HG02588 (cell line): ENCODE measurements at regions not wholly inside any gene's neighbourhood (a gene's known extent, or its start where the extent isn't known, plus 50 kb on each side); places are given as distances from the start of the nearest gene placed in this dataset.

Source experiments
- ATAC-seq: cut with Tn5 transposase; IDR thresholded peaks from one replicate; pipeline ENCODE4 v1.9.1; 2021; ENCODE audit warnings: mild to moderate bottlenecking, moderate library complexity; ENCODE audit not compliant: unreplicated experiment

DNA sequence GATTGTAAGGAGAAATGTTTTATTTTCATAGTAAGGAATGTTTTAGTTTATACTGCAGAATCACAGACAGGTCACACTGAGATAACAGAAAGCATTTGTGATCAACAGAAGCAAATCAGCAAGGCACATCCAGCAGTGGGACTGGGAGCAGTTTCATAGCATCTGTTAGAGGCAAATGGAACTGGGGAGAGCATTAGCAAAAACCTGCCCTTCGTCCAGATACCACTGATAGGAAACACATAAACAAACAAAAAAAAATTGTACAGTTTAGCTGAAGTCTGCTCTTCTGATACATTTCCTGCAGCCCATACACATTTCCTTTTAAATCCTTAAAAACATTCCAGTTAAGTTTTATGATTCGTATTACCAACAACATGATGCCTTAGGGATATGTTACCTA, 374.3 kb downstream of the PCDH7 start:
- ATAC-seq: no peak

DNA sequence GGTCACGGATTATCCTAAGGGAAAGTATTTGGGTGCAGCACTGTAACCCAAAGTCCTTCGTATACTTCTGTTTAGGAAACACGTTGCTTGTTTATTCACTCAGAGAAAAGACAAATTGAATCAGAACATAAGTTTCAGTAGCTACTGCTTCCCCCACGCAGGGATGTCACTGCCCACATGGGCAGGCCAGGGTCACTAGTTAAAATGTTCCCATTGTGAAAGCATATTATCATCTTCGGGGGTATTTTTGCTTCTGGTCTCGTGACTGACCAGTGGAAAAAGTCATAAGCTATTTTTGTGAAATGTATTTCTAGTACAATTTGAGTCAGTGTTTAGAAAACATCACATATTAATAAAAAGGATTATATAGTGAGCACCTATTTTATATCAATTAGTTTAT, 377.8 kb downstream of the PCDH7 start:
- no peak for ATAC-seq

DNA sequence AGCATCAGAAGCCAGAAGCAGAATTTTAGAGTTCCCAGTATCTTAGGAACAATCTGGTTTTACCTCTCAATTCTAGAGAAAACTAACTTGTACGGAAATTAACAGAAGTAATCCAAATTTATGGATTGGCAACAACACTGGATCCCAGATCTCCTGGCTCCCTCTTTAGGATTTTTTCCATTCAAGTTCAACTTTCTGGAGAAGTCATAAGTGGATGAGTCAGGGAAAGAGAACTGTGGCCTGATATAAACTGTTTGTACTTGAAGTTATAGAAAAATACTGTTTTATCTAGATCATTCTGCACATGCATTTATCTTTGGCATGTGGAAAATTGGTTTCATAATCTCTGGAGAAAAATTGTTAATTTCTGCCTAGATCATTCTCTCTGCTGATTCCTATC, 380.4 kb downstream of the PCDH7 start:
- no peak for ATAC-seq

DNA sequence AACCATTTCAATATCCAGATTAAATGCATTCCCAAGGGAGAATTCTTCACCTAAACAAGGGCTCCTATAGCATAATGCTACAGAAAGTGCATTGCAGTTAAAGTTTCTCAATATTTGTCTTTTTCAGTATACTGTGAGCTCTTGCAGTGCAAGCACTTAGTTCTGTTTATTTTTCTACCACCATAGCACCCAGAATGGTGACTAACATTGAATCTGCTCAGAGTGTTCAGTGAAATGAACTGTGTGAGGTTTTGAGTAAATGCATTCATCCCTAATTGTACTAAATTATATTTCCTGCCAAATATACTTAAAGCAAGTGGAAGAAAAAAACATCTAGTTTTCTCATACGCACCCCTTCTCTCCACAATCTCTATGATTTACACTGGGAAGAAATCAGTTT, 383.9 kb downstream of the PCDH7 start:
- ATAC-seq: no peak

DNA sequence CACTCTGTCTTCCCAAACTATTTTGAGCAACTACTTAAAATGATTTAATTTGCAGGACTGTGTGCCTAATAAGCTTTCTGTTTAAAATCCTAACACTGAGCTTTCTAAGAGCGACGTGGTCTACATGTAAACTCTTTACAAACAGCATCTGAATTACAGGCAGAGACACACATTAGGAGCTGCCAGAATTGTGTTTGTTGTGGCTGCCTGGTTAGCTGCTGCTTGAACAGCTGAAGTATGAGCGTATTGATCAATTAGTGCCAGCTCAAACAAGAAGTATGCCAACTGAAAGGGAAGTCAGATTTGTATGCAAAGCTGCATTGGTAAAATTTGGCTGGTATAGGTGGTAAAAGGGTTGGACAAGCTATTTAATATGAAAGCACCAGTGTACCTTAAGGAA, 384.4 kb downstream of the PCDH7 start:
- ATAC-seq: no peak

DNA sequence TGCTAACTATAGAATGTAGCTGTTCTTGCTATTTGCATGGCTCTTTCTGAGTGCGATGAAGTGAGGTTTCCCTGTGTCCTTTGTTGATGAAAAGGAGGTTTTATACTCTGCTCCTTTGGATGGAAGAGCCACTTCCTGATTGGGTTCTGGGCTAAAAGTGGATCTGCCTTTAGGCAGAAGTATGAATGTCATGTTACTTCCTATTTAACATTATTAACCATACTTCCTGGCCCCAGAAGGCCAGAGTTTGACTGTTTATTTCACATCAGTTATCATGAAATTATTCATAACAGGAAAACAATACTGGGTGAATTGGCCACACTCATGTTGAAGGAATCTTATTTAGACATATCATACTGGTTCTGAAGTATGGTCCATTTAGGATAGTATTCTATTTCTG, 386.2 kb downstream of the PCDH7 start:
- no peak for ATAC-seq

DNA sequence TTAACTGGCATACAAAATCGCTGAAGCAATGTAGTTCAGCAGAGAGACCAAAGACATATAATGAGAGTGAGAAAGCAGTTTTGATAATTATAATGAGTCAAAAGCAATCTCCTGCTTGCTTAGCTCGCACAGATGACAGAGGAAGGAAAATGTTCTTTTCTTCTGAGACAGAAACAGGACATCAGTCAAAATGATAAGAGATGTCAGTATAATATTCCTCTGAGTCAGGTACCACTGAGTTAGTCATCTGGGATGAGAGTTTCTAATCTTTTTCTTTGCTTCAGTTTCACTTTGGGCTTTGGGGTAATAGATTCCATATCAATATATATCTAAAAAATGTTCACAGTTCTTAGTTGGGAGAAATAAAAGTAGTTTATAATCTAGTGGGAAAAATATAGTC, 387.2 kb downstream of the PCDH7 start:
- ATAC-seq: no peak

DNA sequence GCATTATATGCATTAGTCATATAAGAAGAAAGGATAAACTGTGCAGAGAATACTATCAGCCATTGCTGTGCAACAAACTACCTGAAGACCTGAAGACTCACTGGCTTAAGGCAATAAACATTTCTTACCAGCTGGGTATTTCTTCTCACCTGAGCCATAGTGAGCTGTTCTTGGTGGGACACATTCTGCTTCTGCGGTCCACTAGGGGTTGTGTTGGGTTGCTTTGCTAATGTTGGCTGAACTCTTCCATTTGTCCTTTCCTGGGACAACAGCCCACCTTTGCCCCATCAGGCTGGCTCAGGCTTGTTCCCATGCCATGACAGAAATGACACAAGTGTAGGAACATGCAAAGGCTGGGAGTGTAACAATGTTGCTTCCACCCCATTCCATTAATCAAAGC, 388.6 kb downstream of the PCDH7 start:
- ATAC-seq: no peak

DNA sequence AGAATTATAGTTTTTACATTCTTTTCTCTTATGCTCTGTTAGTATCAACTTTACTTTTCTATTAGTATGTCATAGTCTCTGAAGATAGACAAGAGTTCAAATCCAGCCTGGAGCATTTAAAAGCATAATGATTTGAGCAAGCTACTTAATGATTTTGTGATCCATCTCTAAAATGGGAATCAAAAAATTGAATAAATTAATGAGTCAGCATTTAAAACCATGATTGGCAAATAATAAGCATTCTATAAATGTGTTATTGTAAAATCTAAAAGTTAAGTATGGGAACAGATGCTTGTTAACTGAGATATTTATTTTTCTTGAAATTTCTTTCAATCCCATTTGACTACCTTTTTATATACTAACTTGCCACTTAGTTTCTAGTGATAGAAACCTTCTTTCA, 391.6 kb downstream of the PCDH7 start:
- no peak for ATAC-seq

DNA sequence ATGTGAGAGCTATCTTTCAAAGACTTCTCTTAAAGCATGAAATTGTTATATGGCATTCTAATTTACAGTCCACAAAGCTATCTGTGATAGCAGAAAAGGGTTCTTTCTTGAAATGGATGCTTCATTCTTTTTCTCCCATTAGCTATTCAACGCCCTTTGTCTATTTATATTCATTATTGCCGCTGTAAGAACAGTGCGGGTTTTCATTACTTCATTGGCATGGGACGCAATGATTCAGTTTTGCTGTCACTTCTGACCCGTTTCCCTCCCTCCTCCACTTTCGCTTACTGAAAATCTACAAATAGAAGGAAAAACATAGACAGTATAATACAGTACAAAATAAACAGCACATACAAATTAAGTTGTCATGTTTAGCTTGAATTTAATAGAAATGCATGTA, 394.6 kb downstream of the PCDH7 start:
- no peak for ATAC-seq

DNA sequence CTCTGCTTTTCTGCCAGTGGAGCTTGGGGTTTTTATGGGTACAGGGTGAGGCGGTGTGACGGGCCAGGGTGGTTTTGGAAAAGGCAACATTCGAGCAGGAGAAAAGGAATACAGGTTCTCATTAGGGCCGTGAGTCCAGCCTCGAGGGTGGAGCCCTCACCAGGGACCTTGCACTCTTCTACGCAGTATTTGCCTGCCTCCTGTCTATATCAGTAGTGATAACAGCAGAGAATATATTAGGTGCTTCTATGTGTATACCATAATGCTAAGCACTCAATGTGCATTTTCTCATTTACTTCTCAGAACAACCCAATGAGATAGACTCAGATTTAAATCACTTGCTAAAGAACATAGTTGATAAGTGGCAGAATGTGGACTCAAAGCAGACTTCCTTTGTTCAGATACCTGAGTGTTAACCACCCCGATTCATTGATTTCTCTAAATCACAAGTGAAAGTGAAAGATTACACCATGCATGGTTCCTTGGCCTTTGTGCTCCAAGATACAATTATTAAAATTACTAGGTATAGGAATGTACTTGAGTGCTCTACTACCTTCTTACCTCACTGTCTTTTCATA, 403.9 kb downstream of the PCDH7 start:
- ATAC-seq: no peak

DNA sequence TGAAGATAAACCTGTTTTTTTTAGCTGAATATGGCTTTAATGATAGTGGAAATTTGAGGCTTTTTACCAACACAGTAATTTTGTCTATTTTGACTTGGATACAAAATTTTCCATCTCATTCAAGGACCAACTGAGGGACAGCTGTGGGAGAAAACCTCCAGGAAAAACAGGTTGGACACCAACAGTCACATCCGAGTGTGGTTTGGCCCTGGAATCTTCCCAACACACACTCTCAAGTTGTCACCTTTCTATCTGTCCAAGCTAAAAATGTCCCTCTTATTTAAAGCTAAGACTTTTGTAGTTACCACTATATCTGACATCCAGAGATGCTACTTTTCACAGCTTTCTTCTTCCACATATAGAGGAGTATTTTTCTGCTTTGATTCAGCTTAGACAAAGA, 404.9 kb downstream of the PCDH7 start:
- no peak for ATAC-seq

DNA sequence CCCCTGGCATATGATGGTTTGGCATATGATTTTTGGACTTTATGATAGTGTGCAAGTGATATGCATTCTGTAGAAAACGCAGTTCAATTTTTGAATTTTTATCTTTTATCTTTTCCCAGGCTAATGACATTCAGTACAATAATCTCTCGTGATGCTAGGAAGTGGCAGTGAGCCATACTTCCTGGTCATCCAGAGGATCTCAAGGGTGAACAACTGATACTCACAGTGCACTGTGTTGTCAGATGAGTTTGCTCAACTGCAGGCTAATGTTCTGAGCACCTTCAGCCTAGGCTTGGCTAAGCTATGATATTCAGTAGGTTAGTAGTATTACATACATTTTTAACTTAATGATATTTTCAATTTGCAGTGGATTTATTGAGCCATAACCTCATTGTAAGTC, 405.3 kb downstream of the PCDH7 start:
- no peak for ATAC-seq

DNA sequence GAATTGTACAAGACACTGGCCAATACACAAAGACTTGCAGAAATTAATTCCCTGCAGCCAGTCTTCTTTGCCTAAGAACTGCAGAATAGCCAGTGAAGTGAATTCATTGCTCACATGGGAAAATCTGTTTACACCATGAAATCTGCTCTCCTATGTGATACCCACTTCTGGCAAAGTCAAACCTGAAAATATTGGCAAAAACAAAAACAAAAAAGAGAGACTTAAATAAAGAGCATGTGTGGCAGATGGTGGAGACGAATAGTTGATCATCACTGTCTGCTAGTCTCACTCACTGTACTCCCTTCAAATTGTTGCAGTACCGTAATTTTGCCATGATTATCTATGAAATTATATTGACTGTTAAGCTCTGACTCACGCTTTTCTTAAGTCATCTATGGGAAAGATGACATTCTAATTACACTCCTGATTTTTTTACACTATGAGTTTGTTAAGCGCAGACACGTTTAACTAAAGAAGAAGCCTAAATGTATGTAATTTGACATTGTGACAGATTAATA, 406.8 kb downstream of the PCDH7 start:
- ATAC-seq: no peak

DNA sequence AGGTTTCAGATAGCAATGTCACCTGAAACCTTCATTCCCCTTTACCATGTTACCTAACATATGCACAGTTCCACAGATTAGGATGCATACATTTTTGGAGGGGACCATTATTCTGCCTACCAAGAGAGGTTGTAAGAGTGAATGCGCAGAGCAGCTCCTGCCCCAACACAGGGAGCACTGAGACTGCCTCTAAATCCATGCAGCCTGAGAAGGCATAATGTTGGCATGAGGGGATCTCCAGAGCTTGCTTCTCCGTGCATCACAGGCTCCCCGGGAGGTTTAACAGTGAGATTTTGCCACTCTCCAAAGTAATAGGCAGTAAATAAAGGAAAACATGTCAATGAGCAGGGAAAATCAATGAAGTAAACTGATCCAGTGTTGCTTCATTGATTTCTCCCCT, 410.8 kb downstream of the PCDH7 start:
- no peak for ATAC-seq

DNA sequence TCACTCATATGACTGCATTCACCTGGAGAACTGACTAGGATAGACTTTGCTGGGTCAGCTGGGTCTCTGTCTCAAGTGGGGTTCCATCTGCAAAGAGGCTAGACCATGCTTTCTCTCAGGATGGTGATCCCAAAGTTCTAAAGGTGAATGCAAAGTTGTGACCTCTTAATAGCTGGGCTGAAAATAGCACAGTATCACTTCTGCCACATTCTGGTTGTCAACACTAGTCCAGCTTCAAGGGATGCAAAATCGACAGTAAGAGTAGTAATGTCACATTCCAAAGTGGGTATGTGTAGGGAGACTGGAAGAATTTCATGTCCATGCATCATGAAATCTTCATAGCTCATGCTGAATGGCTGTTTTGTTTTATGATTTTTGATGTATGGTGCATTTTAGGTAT, 414.6 kb downstream of the PCDH7 start:
- no peak for ATAC-seq

DNA sequence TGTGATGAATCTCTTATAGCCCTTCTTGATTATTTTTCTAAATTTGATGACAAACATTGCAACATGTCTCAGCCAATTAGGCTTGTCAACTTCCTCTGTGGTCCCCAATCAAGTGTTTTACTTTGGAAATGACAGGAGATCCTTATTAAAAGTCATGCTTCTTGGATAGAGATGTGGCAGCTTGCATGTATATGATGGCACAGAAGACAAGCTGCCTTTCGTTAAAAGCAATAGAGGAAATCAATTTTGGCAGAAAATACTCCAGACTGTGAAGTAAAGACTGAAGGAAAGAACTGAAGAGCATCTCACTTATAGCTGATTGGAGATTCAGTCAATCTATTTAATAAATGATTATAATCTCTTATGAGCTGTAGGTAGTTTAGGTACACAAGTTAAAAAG, 419.6 kb downstream of the PCDH7 start:
- no peak for ATAC-seq

DNA sequence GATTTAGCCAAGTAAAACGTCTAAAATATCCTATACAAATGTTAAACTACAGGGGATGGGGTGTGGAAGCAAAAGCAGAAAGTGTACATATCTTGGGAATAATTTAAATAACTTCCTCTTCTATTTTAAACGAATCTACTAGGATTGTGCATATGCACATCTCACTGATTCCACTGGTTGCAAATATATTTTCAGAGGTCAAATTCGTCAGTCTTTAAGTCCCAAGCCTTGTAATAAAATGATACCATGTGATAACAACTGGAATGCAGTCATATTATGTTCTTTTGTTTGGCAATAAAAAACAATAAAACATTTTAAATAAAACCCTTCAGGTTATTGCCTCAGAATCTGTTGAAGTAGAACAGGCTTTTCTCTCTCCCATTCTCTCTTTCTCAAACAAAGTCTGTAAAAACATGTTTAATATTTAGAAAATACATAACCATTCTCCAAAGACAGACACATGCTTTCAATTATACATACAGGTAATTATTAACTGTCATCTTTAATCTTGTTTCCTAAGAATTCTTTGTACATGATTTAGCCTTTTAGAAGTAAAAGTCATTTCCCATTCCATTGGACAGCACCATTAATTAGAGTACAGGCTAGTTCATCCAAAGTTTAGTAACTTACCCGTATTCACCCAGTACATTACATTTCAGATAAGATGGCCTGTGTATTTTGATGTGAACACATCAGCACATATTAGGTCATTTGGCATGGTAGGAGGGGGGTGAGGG, 421.1 kb downstream of the PCDH7 start:
- no peak for ATAC-seq

DNA sequence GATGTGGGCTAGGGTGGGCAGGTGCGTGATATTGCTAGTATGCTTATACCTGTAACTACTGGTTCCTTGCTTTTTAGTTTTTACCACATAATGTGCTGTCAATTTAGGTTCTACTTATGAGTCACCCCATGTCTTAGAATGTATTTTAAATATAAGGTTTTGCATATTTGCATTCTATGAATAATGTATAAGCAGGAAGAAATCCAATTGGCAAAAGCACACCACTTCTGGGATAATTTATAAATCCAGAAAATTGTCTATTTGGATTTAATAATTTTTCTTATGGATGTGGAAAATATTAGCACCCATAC, 421.6 kb downstream of the PCDH7 start:
- no peak for ATAC-seq

DNA sequence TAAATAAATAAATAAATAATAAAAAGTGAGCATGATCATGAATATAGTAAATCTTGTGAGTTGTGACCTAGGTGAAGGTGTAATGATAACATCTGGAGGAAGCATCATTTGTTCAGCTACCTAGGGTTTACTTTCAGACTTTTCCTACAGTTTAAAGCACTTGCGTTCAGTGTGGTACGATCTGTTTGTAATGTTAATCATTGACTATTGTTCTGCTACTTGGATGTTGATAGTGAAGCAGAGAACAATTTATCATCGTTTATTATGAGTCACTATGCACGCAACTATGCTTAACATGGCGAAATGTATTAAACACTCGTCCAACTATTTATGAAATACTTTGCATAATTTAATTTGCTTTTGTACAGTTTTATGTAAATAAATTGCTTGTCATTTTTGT, 426.2 kb downstream of the PCDH7 start:
- no peak for ATAC-seq

DNA sequence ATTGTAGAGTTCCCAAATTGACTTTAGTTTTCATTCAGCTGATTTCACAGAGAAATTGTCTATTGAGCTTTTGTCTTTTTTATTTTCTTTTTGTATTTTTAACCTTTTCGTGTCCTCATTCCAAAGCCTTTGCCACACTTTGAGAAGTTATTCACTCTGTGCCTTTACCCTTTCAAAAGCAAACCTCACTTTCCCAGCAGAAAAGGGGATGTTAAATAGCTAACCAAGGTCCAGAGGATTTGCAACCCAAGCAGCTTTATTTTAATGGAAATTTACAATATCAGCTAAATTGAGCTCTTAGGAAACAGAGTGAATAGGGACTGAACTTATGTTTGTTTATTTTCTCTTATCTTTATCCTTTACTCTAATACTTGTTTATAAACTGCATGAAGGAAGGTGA, 428.8 kb downstream of the PCDH7 start:
- no peak for ATAC-seq

DNA sequence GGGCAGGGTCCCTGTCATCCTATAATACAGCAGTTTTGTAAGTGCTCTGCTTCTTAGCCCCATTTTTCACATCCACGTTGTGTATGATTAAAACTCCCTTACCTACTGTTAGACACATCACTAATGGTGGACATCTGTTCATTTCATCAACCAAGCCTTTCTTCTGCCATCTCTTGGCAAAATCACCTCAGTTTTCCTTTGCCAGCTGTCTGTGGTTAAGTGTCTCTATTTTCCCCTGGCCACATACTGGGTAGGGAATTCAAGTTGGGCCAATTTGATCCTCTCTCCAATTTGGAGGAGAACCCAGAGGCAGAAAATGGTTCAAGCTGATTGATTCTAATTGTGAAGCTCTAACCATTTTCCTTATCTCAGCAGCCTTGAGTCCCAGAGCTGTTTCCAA, 436.1 kb downstream of the PCDH7 start:
- no peak for ATAC-seq

DNA sequence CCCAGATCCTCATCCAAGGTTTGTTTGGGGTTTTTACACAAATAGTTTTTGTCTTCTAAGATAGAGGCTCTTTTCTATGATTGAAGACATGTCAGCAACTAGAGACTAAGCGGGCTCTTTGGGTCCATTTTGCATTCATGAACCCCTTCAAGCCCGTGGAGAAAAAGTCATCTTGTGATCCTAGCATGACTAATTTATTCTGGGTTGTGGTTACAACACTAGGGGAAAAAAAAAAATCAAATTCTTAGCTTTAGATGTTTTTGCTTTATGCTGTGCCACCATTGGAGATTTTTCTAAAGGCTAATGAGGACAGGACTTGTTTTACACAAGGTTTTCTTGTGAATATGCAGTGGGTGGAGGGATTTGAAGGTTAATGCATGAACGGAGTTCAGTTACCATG, 440.0 kb downstream of the PCDH7 start:
- no peak for ATAC-seq
